Renal cortical epithelial cell (primary cell): ENCODE measurements at regions not wholly inside any gene's neighbourhood (a gene's known extent, or its start where the extent isn't known, plus 50 kb on each side); places are given as distances from the start of the nearest gene placed in this dataset.
A peak's percentile ranks its signal among the peaks of the same experiment; 100 is the strongest.

ENCODE experiments used
- DNase-seq: peaks from one replicate; pipeline ENCODE4 v3.0.0-alpha.2; 2011; ENCODE audit warnings: low read depth

GRCh38 chr1:243917177-243917862 is 67.3 kb upstream of the AKT3 start:
- DNase-seq: peak; percentile 44

- DNase-seq: no peak
Measured at GRCh38 chr1:243916160-243916559, 66.1 kb upstream of the AKT3 start.

GRCh38 chr1:243912347-243912746 is 62.3 kb upstream of the AKT3 start:
- DNase-seq: no peak

- no peak for DNase-seq
Measured at GRCh38 chr1:243910607-243911006, 60.6 kb upstream of the AKT3 start.

GRCh38 chr1:243903895-243904294 is 53.9 kb upstream of the AKT3 start:
- DNase-seq: no peak

GRCh38 chr1:243903041-243903440 is 53.0 kb upstream of the AKT3 start:
- DNase-seq: no peak

- DNase-seq: no peak
Measured at GRCh38 chr1:243902100-243902499, 52.1 kb upstream of the AKT3 start.
